B cell (primary cell): ENCODE measurements at regions not wholly inside any gene's neighbourhood (a gene's known extent, or its start where the extent isn't known, plus 50 kb on each side); places are given as distances from the start of the nearest gene placed in this dataset.

Experiments
- ATAC-seq: fragments of 200-7000 bp; cut with Tn5 transposase; one replicate; pipeline ENCODE4 v1.10.0; 2021; ENCODE audit warnings: low read depth, mild to moderate bottlenecking, moderate number of reproducible peaks, moderate library complexity
- CTCF ChIA-PET: fragments of 350-600 bp; sonication (Branson Sonifier 250); formaldehyde crosslinking; loops from one replicate; lab custom pipeline; 2021; ENCODE audit warnings: antibody characterized with exemption, inconsistent platforms; lab: Charles Lee
- POLR2A ChIA-PET: fragments of 350-600 bp; sonication (Branson Sonifier 250); formaldehyde crosslinking; loops from one replicate; lab custom pipeline; 2021; ENCODE audit warnings: antibody characterized with exemption; lab: Charles Lee
- DNase-seq: peaks from one replicate; pipeline ENCODE4 v3.0.0; 2013
- H2AFZ ChIP-seq: 2 replicates; pipeline ENCODE4 v1.6.1; 2012; ENCODE audit warnings: mild to moderate bottlenecking, low read depth, low read length; ENCODE audit not compliant: insufficient read depth, poor library complexity, severe bottlenecking
- H3K27ac ChIP-seq, 2 donors: 1 replicate in 1 of 2; 2 replicates in 1 of 2; pipeline ENCODE4 v1.5.1; 2012 to 2013; ENCODE audit warnings: low read length in 2 of 2, mild to moderate bottlenecking in 2 of 2, moderate library complexity in 1 of 2
- H3K27me3 ChIP-seq, 4 experiments: fragments of 200-600 bp in 1 of 4; sonication (generic) in 1 of 4; replicated peaks in 1 of 4; 1 replicate in 2 of 4; 2 replicates in 2 of 4; pipeline versions ENCODE4 v1.6.1 to v1.7.0; 2013 to 2016; ENCODE audit warnings: low read length in 3 of 4, mild to moderate bottlenecking in 2 of 4, mixed read lengths in 1 of 4, moderate library complexity in 1 of 4; ENCODE audit not compliant: insufficient read depth in 4 of 4, control insufficient read depth in 3 of 4; ENCODE audit errors: control extremely low read depth in 1 of 4
- H3K36me3 ChIP-seq, 2 experiments: replicated peaks in 1 of 2; 1 replicate in 1 of 2; 2 replicates in 1 of 2; pipeline versions ENCODE4 v1.6.1 to v1.7.1; 2013; ENCODE audit warnings: low read length in 1 of 2; ENCODE audit not compliant: insufficient read depth in 2 of 2, control insufficient read depth in 1 of 2; ENCODE audit errors: control extremely low read depth in 1 of 2, extremely low read depth in 1 of 2
- H3K4me1 ChIP-seq, 2 donors: fragments of 200-600 bp in 1 of 2; sonication (generic) in 1 of 2; 1 replicate in 1 of 2; 2 replicates in 1 of 2; pipeline versions ENCODE4 v1.5.1 to v1.6.1; 2013 to 2017; ENCODE audit warnings: low read length in 2 of 2; ENCODE audit not compliant: control insufficient read depth in 2 of 2, insufficient read depth in 2 of 2
- H3K4me2 ChIP-seq: replicated peaks from 2 replicates; pipeline ENCODE3; 2012; ENCODE audit warnings: mild to moderate bottlenecking, low read depth, low read length; ENCODE audit not compliant: poor library complexity, severe bottlenecking
- H3K4me3 ChIP-seq, 5 experiments: fragments of 200-600 bp in 1 of 5; sonication (generic) in 1 of 5; 1 replicate in 3 of 5; 2 replicates in 2 of 5; pipeline versions ENCODE4 v1.5.1 to v1.7.0; 2011 to 2016; ENCODE audit warnings: low read length in 4 of 5, mild to moderate bottlenecking in 4 of 5, low read depth in 2 of 5, control low read depth in 1 of 5, moderate library complexity in 1 of 5; ENCODE audit not compliant: insufficient read depth in 1 of 5; ENCODE audit errors: control extremely low read depth in 1 of 5, extremely low read depth in 1 of 5
- H3K79me2 ChIP-seq: fragments of 200-600 bp; sonication (generic); one replicate; pipeline ENCODE4 v1.6.0; 2016; ENCODE audit warnings: low read length; ENCODE audit not compliant: control insufficient read depth, insufficient read depth
- H3K9ac ChIP-seq: fragments of 200-600 bp; sonication (generic); 2 replicates; pipeline ENCODE4 v1.6.1; 2017; ENCODE audit warnings: mild to moderate bottlenecking, low read length, moderate library complexity
- H3K9me3 ChIP-seq, 3 donors: one replicate each; pipeline versions ENCODE4 v1.6.1 to v1.7.1; 2013; ENCODE audit warnings: low read length in 2 of 3; ENCODE audit not compliant: control insufficient read depth in 2 of 3, insufficient read depth in 1 of 3; ENCODE audit errors: control extremely low read depth in 1 of 3
- H4K20me1 ChIP-seq: 2 replicates; pipeline ENCODE4 v1.6.0; 2012; ENCODE audit warnings: mild to moderate bottlenecking, low read length; ENCODE audit not compliant: insufficient read depth, control insufficient read depth, poor library complexity, severe bottlenecking
- H3K27ac Mint-ChIP-seq: one replicate; pipeline ENCODE4 v1.8.0; 2021; ENCODE audit warnings: mixed read lengths
- H3K27me3 Mint-ChIP-seq: one replicate; pipeline ENCODE4 v1.8.0; 2021; ENCODE audit warnings: mixed read lengths
- H3K4me1 Mint-ChIP-seq: one replicate; pipeline ENCODE4 v1.8.0; 2021; ENCODE audit warnings: mixed read lengths
- H3K4me3 Mint-ChIP-seq: one replicate; pipeline ENCODE4 v1.8.0; 2021; ENCODE audit warnings: mixed read lengths
- H3K9me3 Mint-ChIP-seq: one replicate; pipeline ENCODE4 v1.8.0; 2022; ENCODE audit warnings: mixed read lengths; ENCODE audit not compliant: insufficient read depth
- CTCF ChIP-seq: fragments of 200-600 bp; IDR thresholded peaks from one replicate; pipeline ENCODE4 v1.8.0; 2022; ENCODE audit warnings: antibody characterized with exemption, mild to moderate bottlenecking
- EZH2 ChIP-seq: IDR thresholded peaks from 2 replicates; pipeline ENCODE4 v1.6.1; 2012; ENCODE audit warnings: borderline replicate concordance, low read depth, mild to moderate bottlenecking, moderate library complexity, low read length; ENCODE audit not compliant: insufficient read depth, poor library complexity, severe bottlenecking
- WGBS: methylation state at CpG from one replicate; pipeline ENCODE4 v1.1.5; 2013; ENCODE audit warnings: missing lambda C conversion rate; ENCODE audit not compliant: insufficient coverage; 5-methylcytosine and 5-hydroxymethylcytosine counted together
- intact Hi-C: fragments of 100-400 bp; cut with micrococcal nuclease; formaldehyde crosslinking; loops from one replicate; pipeline ENCODE4 v1.10.0; 2022

DNA sequence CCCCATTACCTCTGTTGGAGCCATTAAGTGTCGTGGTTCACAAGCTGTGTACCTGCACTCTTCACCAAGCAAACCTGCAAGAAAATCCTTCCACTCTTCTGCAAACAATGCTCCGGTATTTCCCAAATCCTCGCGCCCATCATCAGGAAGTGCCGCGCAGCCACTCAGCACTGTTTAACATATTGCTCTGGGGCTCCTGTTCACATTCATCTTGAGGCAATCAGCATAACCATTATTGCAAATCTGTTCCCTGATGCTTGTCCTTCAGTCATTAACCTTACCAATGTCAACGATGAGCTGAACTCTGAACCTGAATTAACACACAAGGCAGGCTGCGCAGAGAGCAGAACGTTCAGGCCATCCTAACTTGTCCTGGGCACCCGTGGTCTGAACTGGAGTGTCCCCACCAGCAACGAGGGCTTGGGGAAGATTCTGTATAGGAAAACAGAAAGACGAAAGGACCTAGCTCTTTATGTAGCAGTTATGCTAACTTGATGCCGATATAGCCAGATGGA is 751.4 kb upstream of the AUTS2 start:
- Histone ChIP-seq H3K27me3 (no peaks in the 10 kb centered on the region), H3K4me3 (no peak overlapping the region), H3K79me2 (no peaks in the 10 kb centered on the region), H3K36me3 (no peaks in the 10 kb centered on the region), H4K20me1 (no peaks in the 10 kb centered on the region), H2AFZ (no peak overlapping the region), H3K4me1 (no peaks in the 10 kb centered on the region), H3K4me2 (no peak overlapping the region), H3K9me3 (peaks cover 0 to 30% (median 0%) of the 10 kb centered on the region in 3 donors), H3K9ac (no peak overlapping the region), H3K27ac (no peak overlapping the region)
- DNase-seq, result no peak
- no peak overlapping the region for H3K4me3 Mint-ChIP-seq
- peaks cover 4% of the 10 kb centered on the region for H3K9me3 Mint-ChIP-seq
- H3K27ac Mint-ChIP-seq, result no peak overlapping the region
- no peaks in the 10 kb centered on the region for H3K27me3 Mint-ChIP-seq
- H3K4me1 Mint-ChIP-seq, result no peaks in the 10 kb centered on the region
- no peak for ATAC-seq
- 89% methylated on average over 8 of the region's 13 CpGs for WGBS
- TF ChIP-seq CTCF, result no peak
- TF ChIP-seq EZH2, result no peak
- intact Hi-C loops, result no loop called here
- CTCF ChIA-PET, result no interaction called here
- POLR2A ChIA-PET, result no interaction called here

DNA sequence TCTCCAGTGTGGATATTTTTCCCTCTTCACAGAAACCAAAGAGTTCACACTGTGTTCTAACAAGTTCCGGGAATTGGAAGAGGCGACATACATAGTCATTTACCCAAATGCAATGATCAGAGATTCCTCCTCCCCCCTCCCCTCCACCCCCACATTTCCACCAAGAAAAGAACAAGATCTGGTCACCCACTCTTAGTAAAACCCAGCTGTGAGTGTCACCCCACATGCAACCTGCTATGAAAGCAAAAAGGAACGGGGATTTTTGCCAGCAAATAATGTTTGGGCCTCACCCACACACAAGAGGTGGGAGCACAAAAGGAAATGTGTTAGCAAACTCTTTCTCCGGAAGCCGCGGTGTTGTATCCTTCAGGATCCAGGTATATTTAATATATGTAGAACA is 745.0 kb upstream of the AUTS2 start:
- CTCF ChIA-PET, result no interaction called here
- Mint-ChIP-seq H3K4me1 (no peaks in the 10 kb centered on the region), H3K27me3 (no peaks in the 10 kb centered on the region)

More for the DNA sequence above, 745.0 kb upstream of the AUTS2 start:
- H3K9me3 ChIP-seq, result peaks cover 0 to 16% (median 0%) of the 10 kb centered on the region in 3 donors
- ATAC-seq, result no peak
- POLR2A ChIA-PET, result no interaction called here
- H3K27ac ChIP-seq, result no peak overlapping the region
- intact Hi-C loops, result no loop called here
- H3K79me2 ChIP-seq, result no peaks in the 10 kb centered on the region
- 100% methylated on average over 2 of the region's 6 CpGs for WGBS
- no peak overlapping the region for H3K4me3 ChIP-seq
- no peaks in the 10 kb centered on the region for H3K27me3 ChIP-seq
- no peak for DNase-seq
- TF ChIP-seq EZH2 (no peak), CTCF (no peak)
- no peak overlapping the region for H3K9ac ChIP-seq
- H3K4me1 ChIP-seq, result no peaks in the 10 kb centered on the region
- no peak overlapping the region for H3K4me3 Mint-ChIP-seq
- H3K9me3 Mint-ChIP-seq, result no peaks in the 10 kb centered on the region
- H4K20me1 ChIP-seq, result no peaks in the 10 kb centered on the region
- no peak overlapping the region for H2AFZ ChIP-seq
- no peaks in the 10 kb centered on the region for H3K36me3 ChIP-seq
- no peak overlapping the region for H3K4me2 ChIP-seq
- H3K27ac Mint-ChIP-seq, result no peak overlapping the region
